Activated T-helper 2 cell treated with anti-CD3 and anti-CD28 coated beads, Interferon-gamma antibody, Interleukin-2, Interleukin-4, amounts not matched to agents 10 μg/mL and 5 μg/mL and 100 μg/mL, durations not matched to agents 14 hours and 24 hours and 36 hours (primary cell): ENCODE measurements at regions not wholly inside any gene's neighbourhood (a gene's known extent, or its start where the extent isn't known, plus 50 kb on each side); places are given as distances from the start of the nearest gene placed in this dataset.
"Not testable (repeated sequence)": the region's sequence is repeated elsewhere in the genome, so short reads cannot be mapped to it uniquely, and the experiment has no call there.

Experiments
- DNase-seq: peaks from one replicate; pipeline ENCODE4 v3.0.0; 2021; ENCODE audit warnings: low spot score
- H3K27ac Mint-ChIP-seq: one replicate; pipeline ENCODE4 v1.8.0; 2021; ENCODE audit warnings: mixed read lengths
- H3K27me3 Mint-ChIP-seq: one replicate; pipeline ENCODE4 v1.8.0; 2021; ENCODE audit warnings: low read depth, mixed read lengths
- H3K36me3 Mint-ChIP-seq: one replicate; pipeline ENCODE4 v1.8.0; 2021; ENCODE audit warnings: low read depth, mixed read lengths
- H3K4me1 Mint-ChIP-seq: one replicate; pipeline ENCODE4 v1.8.0; 2021; ENCODE audit warnings: low read depth, mixed read lengths
- H3K4me3 Mint-ChIP-seq: one replicate; pipeline ENCODE4 v1.8.0; 2021; ENCODE audit warnings: low read depth, mild to moderate bottlenecking, moderate library complexity, mixed read lengths
- H3K9me3 Mint-ChIP-seq: one replicate; pipeline ENCODE4 v1.8.0; 2021; ENCODE audit warnings: mixed read lengths
- intact Hi-C: fragments of 100-400 bp; cut with micrococcal nuclease; formaldehyde crosslinking; loops from one replicate; pipeline ENCODE4 v1.15.1; 2023

GRCh38 chr13:18738086-18738485 is 443.5 kb downstream of the TUBA3C start:
- intact Hi-C loops, H3K4me3 Mint-ChIP-seq, DNase-seq, H3K4me1 Mint-ChIP-seq, H3K27me3 Mint-ChIP-seq, H3K27ac Mint-ChIP-seq, H3K36me3 Mint-ChIP-seq: not testable (repeated sequence)
- peaks cover 12% of the 10 kb centered on the region for H3K9me3 Mint-ChIP-seq

- intact Hi-C loops, H3K36me3 Mint-ChIP-seq, H3K27ac Mint-ChIP-seq, H3K4me1 Mint-ChIP-seq, H3K4me3 Mint-ChIP-seq, DNase-seq, H3K9me3 Mint-ChIP-seq, H3K27me3 Mint-ChIP-seq: not testable (repeated sequence)
Observed at GRCh38 chr13:18727138-18727537, 454.5 kb downstream of the TUBA3C start.

GRCh38 chr13:18726524-18726923 is 455.1 kb downstream of the TUBA3C start:
- H3K9me3 Mint-ChIP-seq, H3K36me3 Mint-ChIP-seq, H3K27me3 Mint-ChIP-seq, H3K4me3 Mint-ChIP-seq, DNase-seq, intact Hi-C loops, H3K27ac Mint-ChIP-seq, H3K4me1 Mint-ChIP-seq: not testable (repeated sequence)

GRCh38 chr13:18725242-18725822 is 456.3 kb downstream of the TUBA3C start:
- H3K4me3 Mint-ChIP-seq, H3K4me1 Mint-ChIP-seq, DNase-seq, H3K36me3 Mint-ChIP-seq, H3K9me3 Mint-ChIP-seq, H3K27ac Mint-ChIP-seq, intact Hi-C loops, H3K27me3 Mint-ChIP-seq: not testable (repeated sequence)

GRCh38 chr13:18714889-18715288 is 466.7 kb downstream of the TUBA3C start:
- Mint-ChIP-seq H3K9me3 (peaks cover 12% of the 10 kb centered on the region), H3K36me3 (no peaks in the 10 kb centered on the region), H3K27me3 (no peaks in the 10 kb centered on the region), H3K27ac (no peak overlapping the region), H3K4me3 (no peak overlapping the region), H3K4me1 (no peaks in the 10 kb centered on the region)
- intact Hi-C loops = no loop called here
- DNase-seq = no peak

GRCh38 chr13:18710673-18711072 is 471.0 kb downstream of the TUBA3C start:
- H3K27me3 Mint-ChIP-seq, H3K27ac Mint-ChIP-seq, H3K36me3 Mint-ChIP-seq, H3K4me3 Mint-ChIP-seq, DNase-seq, H3K4me1 Mint-ChIP-seq, intact Hi-C loops: not testable (repeated sequence)
- peaks cover 12% of the 10 kb centered on the region for H3K9me3 Mint-ChIP-seq

GRCh38 chr13:18706538-18706937 is 475.1 kb downstream of the TUBA3C start:
- H3K4me3 Mint-ChIP-seq, H3K9me3 Mint-ChIP-seq, H3K36me3 Mint-ChIP-seq, H3K27ac Mint-ChIP-seq, H3K27me3 Mint-ChIP-seq, H3K4me1 Mint-ChIP-seq, DNase-seq, intact Hi-C loops: not testable (repeated sequence)

- intact Hi-C loops, H3K36me3 Mint-ChIP-seq, H3K27me3 Mint-ChIP-seq, H3K27ac Mint-ChIP-seq, H3K4me1 Mint-ChIP-seq, DNase-seq, H3K9me3 Mint-ChIP-seq, H3K4me3 Mint-ChIP-seq: not testable (repeated sequence)
Observed at GRCh38 chr13:18702464-18703247, 479.0 kb downstream of the TUBA3C start.

GRCh38 chr13:18698332-18698731 is 483.3 kb downstream of the TUBA3C start:
- intact Hi-C loops, H3K27me3 Mint-ChIP-seq, DNase-seq, H3K4me3 Mint-ChIP-seq, H3K27ac Mint-ChIP-seq, H3K9me3 Mint-ChIP-seq, H3K36me3 Mint-ChIP-seq, H3K4me1 Mint-ChIP-seq: not testable (repeated sequence)

GRCh38 chr13:18697851-18698250 is 483.8 kb downstream of the TUBA3C start:
- H3K4me3 Mint-ChIP-seq, H3K27ac Mint-ChIP-seq, intact Hi-C loops: not testable (repeated sequence)

GRCh38 chr13:18697221-18697620 is 484.4 kb downstream of the TUBA3C start:
- DNase-seq, H3K4me3 Mint-ChIP-seq, intact Hi-C loops, H3K36me3 Mint-ChIP-seq, H3K4me1 Mint-ChIP-seq, H3K27ac Mint-ChIP-seq, H3K9me3 Mint-ChIP-seq, H3K27me3 Mint-ChIP-seq: not testable (repeated sequence)

More at GRCh38 chr13:18697851-18698250, 483.8 kb downstream of the TUBA3C start:
- H3K9me3 Mint-ChIP-seq, DNase-seq, H3K36me3 Mint-ChIP-seq, H3K4me1 Mint-ChIP-seq, H3K27me3 Mint-ChIP-seq: not testable (repeated sequence)

- H3K9me3 Mint-ChIP-seq, DNase-seq, intact Hi-C loops, H3K27ac Mint-ChIP-seq, H3K4me1 Mint-ChIP-seq, H3K27me3 Mint-ChIP-seq, H3K36me3 Mint-ChIP-seq, H3K4me3 Mint-ChIP-seq: not testable (repeated sequence)
Observed at GRCh38 chr13:18677403-18677802, 504.2 kb downstream of the TUBA3C start.

GRCh38 chr13:18675268-18675667 is 506.4 kb downstream of the TUBA3C start:
- H3K27ac Mint-ChIP-seq, H3K4me1 Mint-ChIP-seq, intact Hi-C loops, H3K9me3 Mint-ChIP-seq, H3K27me3 Mint-ChIP-seq, H3K36me3 Mint-ChIP-seq, DNase-seq, H3K4me3 Mint-ChIP-seq: not testable (repeated sequence)
